ENCODE measurements at regions not wholly inside any gene's neighbourhood (a gene's known extent, or its start where the extent isn't known, plus 50 kb on each side); places are given as distances from the start of the nearest gene placed in this dataset.

- TF ChIP-seq CTCF (IDR thresholded peaks at IDR 0.05) (no peak), POLR2A (IDR thresholded peaks at IDR 0.05) (no peak), POLR2AphosphoS5 (IDR thresholded peaks at IDR 0.05) (no peak), EP300 (IDR thresholded peaks at IDR 0.05) (no peak)
Measured at GRCh38 chr1:219732814-219733491, 120.0 kb upstream of the ZC3H11B start.
